ENCODE measurements at regions not wholly inside any gene's neighbourhood (a gene's known extent, or its start where the extent isn't known, plus 50 kb on each side); places are given as distances from the start of the nearest gene placed in this dataset.

GRCh38 chr4:32037399-32037798 lies 1317.2 kb downstream of the PCDH7 start:
- TF ChIP-seq EZH2phosphoT487 (IDR thresholded peaks at IDR 0.05; ENCODE audit: borderline replicate concordance, low read depth, low read length) (no peak), CTCF (conservative IDR thresholded peaks at IDR 0.05; ENCODE audit: low read length) (no peak)
